ENCODE measurements at regions not wholly inside any gene's neighbourhood (a gene's known extent, or its start where the extent isn't known, plus 50 kb on each side); places are given as distances from the start of the nearest gene placed in this dataset.

DNA sequence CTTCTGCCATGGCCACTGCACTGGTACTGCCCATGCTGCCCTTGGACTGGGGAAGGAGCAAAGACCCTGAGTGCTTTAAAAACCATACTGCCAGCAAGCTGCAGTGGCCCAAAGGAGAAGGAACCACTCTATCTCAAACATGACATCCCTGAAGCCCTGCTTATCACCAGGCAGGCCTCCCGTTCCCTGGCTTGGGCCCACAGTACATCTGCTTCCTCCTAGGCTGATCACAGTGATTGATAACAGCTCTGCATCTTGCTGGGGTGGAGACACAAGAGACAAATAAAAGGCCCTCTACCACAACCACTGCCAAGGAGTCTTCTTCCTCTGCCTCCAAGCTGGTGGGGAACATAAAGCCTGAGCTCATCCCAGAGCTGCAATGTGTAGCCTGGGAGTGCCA is 567.5 kb downstream of the TRHDE start:
- TF ChIP-seq, protein P1, sequence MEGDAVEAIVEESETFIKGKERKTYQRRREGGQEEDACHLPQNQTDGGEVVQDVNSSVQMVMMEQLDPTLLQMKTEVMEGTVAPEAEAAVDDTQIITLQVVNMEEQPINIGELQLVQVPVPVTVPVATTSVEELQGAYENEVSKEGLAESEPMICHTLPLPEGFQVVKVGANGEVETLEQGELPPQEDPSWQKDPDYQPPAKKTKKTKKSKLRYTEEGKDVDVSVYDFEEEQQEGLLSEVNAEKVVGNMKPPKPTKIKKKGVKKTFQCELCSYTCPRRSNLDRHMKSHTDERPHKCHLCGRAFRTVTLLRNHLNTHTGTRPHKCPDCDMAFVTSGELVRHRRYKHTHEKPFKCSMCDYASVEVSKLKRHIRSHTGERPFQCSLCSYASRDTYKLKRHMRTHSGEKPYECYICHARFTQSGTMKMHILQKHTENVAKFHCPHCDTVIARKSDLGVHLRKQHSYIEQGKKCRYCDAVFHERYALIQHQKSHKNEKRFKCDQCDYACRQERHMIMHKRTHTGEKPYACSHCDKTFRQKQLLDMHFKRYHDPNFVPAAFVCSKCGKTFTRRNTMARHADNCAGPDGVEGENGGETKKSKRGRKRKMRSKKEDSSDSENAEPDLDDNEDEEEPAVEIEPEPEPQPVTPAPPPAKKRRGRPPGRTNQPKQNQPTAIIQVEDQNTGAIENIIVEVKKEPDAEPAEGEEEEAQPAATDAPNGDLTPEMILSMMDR (IDR thresholded peaks at IDR 0.05; ENCODE audit: low read depth, low read length) = no peak
- no peak for DNase-seq (ENCODE audit: extremely low read depth, low read depth)

DNA sequence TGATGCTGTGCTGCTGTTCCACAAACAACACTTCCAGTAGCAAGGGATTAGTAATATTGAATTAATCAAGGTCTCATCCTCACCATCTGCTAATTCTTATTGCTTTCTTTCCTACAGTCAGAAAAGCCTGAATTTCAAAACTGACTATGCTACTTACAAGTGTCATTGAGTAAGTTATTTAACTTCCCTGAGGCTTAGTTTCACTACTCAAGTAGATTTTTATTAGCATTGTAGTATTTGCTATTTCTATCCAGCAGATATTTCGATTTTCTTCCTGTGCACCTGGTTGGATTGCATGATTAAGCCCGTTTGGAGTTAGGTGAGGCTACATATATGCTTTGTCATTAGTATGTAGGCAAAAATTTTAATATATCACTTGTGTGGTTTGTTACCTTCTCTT is 591.5 kb downstream of the TRHDE start:
- no peak for DNase-seq (ENCODE audit: extremely low read depth, low read depth)
- TF ChIP-seq, protein P1 (IDR thresholded peaks at IDR 0.05; ENCODE audit: low read depth, low read length) = no peak

DNA sequence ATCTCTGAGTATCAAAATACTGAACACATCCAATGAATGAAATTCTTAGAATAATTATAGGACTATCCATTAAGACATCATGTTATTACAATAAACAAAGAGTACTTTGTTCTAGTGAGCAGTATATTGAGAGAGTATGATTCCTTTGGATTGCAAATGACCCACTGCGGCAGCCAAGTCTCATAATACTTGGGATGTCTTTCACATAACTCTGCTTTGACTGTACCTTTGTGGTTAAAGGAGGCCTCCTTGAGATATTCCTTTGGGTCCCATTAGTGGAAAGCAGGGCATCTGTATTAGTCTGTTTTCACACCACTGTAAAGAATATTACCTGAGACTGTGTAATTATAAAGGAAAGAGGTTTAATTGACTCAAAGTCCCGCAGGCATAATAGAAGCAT is 593.8 kb downstream of the TRHDE start:
- TF ChIP-seq, protein P1 (IDR thresholded peaks at IDR 0.05; ENCODE audit: low read depth, low read length) = no peak
- DNase-seq (ENCODE audit: extremely low read depth, low read depth) = no peak

DNA sequence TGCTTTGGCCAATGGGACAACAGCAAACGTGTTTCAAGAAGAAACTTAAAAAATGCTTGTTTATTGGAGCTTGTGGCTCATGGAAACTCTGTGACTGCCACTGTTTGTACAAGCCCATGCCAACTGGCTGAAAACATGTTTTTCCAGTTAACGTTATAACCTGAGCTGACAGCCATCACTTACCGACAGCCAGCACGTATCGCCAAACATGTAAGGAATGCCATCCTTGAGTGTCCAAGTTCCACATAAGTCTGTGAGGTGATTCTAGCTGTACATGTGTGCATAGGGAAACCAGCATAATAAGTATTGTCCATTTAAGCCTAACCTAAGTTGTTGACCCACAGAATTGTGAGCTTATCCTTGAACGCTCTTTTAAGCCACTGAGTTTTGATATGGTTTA is 596.9 kb downstream of the TRHDE start:
- DNase-seq (ENCODE audit: extremely low read depth, low read depth) = no peak
- TF ChIP-seq, protein P1 (IDR thresholded peaks at IDR 0.05; ENCODE audit: low read depth, low read length) = no peak

DNA sequence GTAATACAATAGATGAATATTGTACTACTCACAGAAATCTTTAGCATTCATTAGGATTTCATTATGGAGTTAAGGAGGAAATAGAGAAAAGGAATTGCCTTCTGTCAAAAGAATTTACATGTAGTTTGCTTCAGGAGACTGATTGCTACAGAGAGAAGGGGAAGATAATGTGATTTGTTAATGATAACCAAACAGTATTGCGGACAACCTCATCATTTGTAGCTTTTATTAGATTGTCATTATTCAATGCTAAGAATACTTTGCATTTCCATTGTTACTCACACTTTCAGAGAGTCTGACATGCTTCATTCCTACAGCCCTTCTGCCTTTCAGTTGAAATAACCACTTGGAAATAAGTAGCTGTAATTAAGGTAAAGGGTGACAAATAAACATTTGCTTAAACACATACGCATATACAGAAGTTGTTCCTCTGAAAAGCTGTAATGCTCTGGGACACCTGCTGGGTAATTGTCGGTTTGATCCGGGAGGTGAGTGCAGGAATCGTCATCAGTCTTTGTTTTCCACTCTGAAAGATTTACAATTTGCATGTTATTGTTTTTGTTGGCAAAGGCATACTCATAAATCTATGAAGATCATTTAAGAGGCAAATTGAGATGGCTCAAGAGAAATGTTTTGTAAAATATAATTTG is 600.2 kb downstream of the TRHDE start:
- DNase-seq (ENCODE audit: extremely low read depth, low read depth) = no peak
- TF ChIP-seq, protein P1 (IDR thresholded peaks at IDR 0.05; ENCODE audit: low read depth, low read length) = no peak

DNA sequence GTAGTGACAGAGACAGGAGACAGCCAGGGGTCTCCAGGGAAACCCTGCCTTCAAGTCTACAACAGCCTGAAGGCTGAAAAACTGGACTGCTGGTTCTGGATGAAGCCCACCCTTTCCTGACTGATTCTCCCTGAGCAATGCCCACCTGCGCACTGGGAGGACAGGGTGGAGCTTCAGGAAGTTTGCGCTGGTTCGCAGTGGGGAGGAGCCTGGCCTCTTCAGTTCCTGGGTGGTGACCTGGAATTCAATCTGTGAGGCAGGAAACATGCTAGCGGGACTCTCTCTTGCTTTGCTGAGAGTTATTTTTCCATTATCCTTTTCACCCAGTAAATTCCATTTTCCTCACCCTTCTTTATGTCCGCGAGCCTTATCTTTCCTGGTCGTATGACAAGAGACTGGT is 600.8 kb downstream of the TRHDE start:
- TF ChIP-seq, protein P1 (IDR thresholded peaks at IDR 0.05; ENCODE audit: low read depth, low read length) = no peak
- no peak for DNase-seq (ENCODE audit: extremely low read depth, low read depth)

DNA sequence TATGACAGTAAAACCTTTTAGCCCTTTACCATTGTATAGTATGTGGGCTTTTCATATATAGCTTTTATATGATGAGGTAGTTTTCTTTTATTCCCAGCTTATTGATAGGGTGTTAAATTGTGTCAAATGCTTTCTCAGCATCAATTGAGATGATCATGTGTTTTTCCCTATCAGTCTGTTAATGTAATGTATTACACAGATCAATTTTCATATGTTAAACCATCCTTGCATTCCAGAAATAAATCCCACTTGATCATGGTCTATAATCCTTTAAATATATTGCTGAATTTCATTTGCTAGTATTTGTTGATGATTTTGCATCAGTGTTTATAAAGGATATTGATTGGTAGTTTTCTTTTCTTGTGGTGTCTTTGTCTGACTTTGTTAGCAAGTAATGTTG is 603.9 kb downstream of the TRHDE start:
- TF ChIP-seq, protein P1 (IDR thresholded peaks at IDR 0.05; ENCODE audit: low read depth, low read length) = no peak
- no peak for DNase-seq (ENCODE audit: extremely low read depth, low read depth)

All from AG09319 (cell line).